ENCODE measurements at regions not wholly inside any gene's neighbourhood (a gene's known extent, or its start where the extent isn't known, plus 50 kb on each side); places are given as distances from the start of the nearest gene placed in this dataset.

- no peak overlapping the region for H3K4me2 ChIP-seq (ENCODE audit: insufficient read depth, insufficient read length, low read length)
- Mint-ChIP-seq H3K9me3 (no peaks in the 10 kb centered on the region), H3K36me3 (ENCODE audit: insufficient read depth in 1 of 3, low read depth in 3 of 3) (no peaks in the 10 kb centered on the region), H3K4me3 (no peak overlapping the region), H3K4me1 (peaks cover 10 to 11% of the 10 kb centered on the region in 2 experiments), H3K27me3 (ENCODE audit: low read depth) (no peaks in the 10 kb centered on the region), H3K27ac (peak overlapping the region in 2 of 3 experiments; percentile 63 to 68; a peak in 2 of 7 replicates)
- DNase-seq = peak; percentile 60
- H2BK15ac ChIP-seq (ENCODE audit: low read depth, low read length) = no peak overlapping the region
- no peak overlapping the region for H2BK20ac ChIP-seq (ENCODE audit: low read depth, low read length, poor library complexity, severe bottlenecking)
- no peak overlapping the region for H3K18ac ChIP-seq (ENCODE audit: insufficient read length, low read depth, low read length)
- no peak overlapping the region for H3K9ac ChIP-seq (ENCODE audit: extremely low read depth, insufficient read length, low read length)
- H3K9me3 ChIP-seq (ENCODE audit: control insufficient read depth, low read depth, low read length) = no peaks in the 10 kb centered on the region
- no peak overlapping the region for H3T11ph ChIP-seq (ENCODE audit: low read length)
- no peaks in the 10 kb centered on the region for H4K20me1 ChIP-seq (ENCODE audit: control insufficient read depth, insufficient read depth, insufficient read length)
- no peak overlapping the region for H2BK12ac ChIP-seq (ENCODE audit: insufficient read length, low read depth, low read length)
- peak; percentile 74 for TF ChIP-seq CTCF (conservative IDR thresholded peaks at IDR 0.05)
- H3K79me2 ChIP-seq (ENCODE audit: insufficient read depth, low read length) = no peaks in the 10 kb centered on the region
- WGBS (ENCODE audit: extremely low coverage, insufficient read length, low lambda C conversion rate) = no CpG with 5 or more reads among the region's 3 CpGs
- H2AK5ac ChIP-seq (ENCODE audit: insufficient read length, low read length) = no peak overlapping the region
- no peak overlapping the region for H3K56ac ChIP-seq (ENCODE audit: insufficient read length, low read depth, low read length)
- H3K14ac ChIP-seq (ENCODE audit: insufficient read depth, low read length) = no peak overlapping the region
- no peak overlapping the region for H4K8ac ChIP-seq (replicated peaks; ENCODE audit: insufficient read length, low read depth, low read length)
- H2BK120ac ChIP-seq (ENCODE audit: low read depth, low read length, poor library complexity, severe bottlenecking) = no peak overlapping the region
- no peak overlapping the region for H3K27ac ChIP-seq (ENCODE audit: insufficient read length, low read depth, low read length)
- H4K5ac ChIP-seq (ENCODE audit: insufficient read length, low read depth, low read length) = no peak overlapping the region
- no peak overlapping the region for H2AFZ ChIP-seq (ENCODE audit: low read length)
- no peaks in the 10 kb centered on the region for H3K4me1 ChIP-seq (ENCODE audit: insufficient read depth, low read length)
- no peaks in the 10 kb centered on the region for H3K27me3 ChIP-seq (ENCODE audit: insufficient read depth, low read length)
- no peak overlapping the region for H2BK5ac ChIP-seq (ENCODE audit: insufficient read length, low read length)
- H3K4ac ChIP-seq (ENCODE audit: low read depth, low read length) = no peak overlapping the region
- no peaks in the 10 kb centered on the region for H3K23me2 ChIP-seq (ENCODE audit: insufficient read length, low read depth, low read length, poor library complexity, severe bottlenecking)
- no peak overlapping the region for H4K91ac ChIP-seq (ENCODE audit: insufficient read length, low read depth, low read length)
- H3K23ac ChIP-seq (ENCODE audit: insufficient read length, low read depth, low read length) = no peak overlapping the region
- H3K79me1 ChIP-seq (ENCODE audit: insufficient read depth, low read depth, low read length, poor library complexity, severe bottlenecking) = no peaks in the 10 kb centered on the region
These were observed 223.2 kb downstream of the TLR4 start for GRCh38 chr9:117927354-117927753.

Measured in H9 (cell line).